ENCODE measurements at regions not wholly inside any gene's neighbourhood (a gene's known extent, or its start where the extent isn't known, plus 50 kb on each side); places are given as distances from the start of the nearest gene placed in this dataset.

DNA sequence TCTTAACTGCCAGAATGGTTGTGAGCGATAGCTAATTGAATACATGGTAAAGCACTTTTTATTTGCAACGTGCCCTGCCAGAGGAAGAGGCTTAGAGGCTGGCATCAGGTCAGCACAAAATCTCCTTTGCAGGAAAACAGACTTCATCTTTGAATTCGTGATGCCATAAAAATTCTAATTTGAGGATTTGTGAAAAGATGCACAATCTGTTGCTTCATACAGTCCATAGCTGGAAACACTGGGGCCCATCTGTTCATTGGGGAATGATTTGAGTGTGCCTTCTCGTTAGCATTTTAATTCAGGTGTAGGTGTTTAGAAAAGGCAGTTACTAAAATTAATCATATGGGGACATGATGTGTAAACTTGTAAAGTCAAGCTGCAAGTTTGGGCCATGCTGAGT lies 876.0 kb downstream of the SLC4A3 start:
- H3K27ac ChIP-seq = no peak overlapping the region
- TF ChIP-seq CTCF (IDR thresholded peaks at IDR 0.05) = no peak

GRCh38 chr2:220504938-220505503 lies 877.6 kb downstream of the SLC4A3 start:
- intact Hi-C loops (cut with DNase I) = no loop called here
- H3K9me3 ChIP-seq = peaks cover 0 to 9% (median 0%) of the 10 kb centered on the region in 11 donors
- 33 to 38% methylated on average over 2 of the region's 2 CpGs for WGBS, 2 donors
- DNase-seq (no peak), ATAC-seq (no peak)
- no peak overlapping the region for H3K4me3 ChIP-seq
- H3K36me3 ChIP-seq = no peaks in the 10 kb centered on the region
- TF ChIP-seq CTCF (IDR thresholded peaks at IDR 0.05) = no peak
- peaks cover 0 to 5% (median 0%) of the 10 kb centered on the region in 9 donors for H3K4me1 ChIP-seq
- H3K27me3 ChIP-seq = no peaks in the 10 kb centered on the region
- no peak overlapping the region for H3K27ac ChIP-seq

More for the DNA sequence above, 876.0 kb downstream of the SLC4A3 start:
- WGBS, 2 donors = 86% methylated on average over 4 of the region's 4 CpGs
- ATAC-seq (no peak), DNase-seq (no peak)
- no peaks in the 10 kb centered on the region for H3K27me3 ChIP-seq
- H3K36me3 ChIP-seq = no peaks in the 10 kb centered on the region
- intact Hi-C loops (cut with DNase I) = no loop called here
- peaks cover 0 to 9% (median 0%) of the 10 kb centered on the region in 11 donors for H3K9me3 ChIP-seq
- no peak overlapping the region for H3K4me3 ChIP-seq
- H3K4me1 ChIP-seq = peaks cover 0 to 7% (median 0%) of the 10 kb centered on the region in 9 donors

GRCh38 chr2:220506466-220506865 lies 879.0 kb downstream of the SLC4A3 start:
- H3K36me3 ChIP-seq = no peaks in the 10 kb centered on the region
- intact Hi-C loops (cut with DNase I) = no loop called here
- no peak overlapping the region for H3K27ac ChIP-seq
- no peak for DNase-seq
- H3K4me3 ChIP-seq = no peak overlapping the region
- peaks cover 0 to 5% (median 0%) of the 10 kb centered on the region in 9 donors for H3K4me1 ChIP-seq
- no peaks in the 10 kb centered on the region for H3K27me3 ChIP-seq
- no peak for TF ChIP-seq CTCF (IDR thresholded peaks at IDR 0.05)
- WGBS, 2 donors = 80 to 81% methylated on average over 3 of the region's 3 CpGs
- peaks cover 0 to 4% (median 0%) of the 10 kb centered on the region in 11 donors for H3K9me3 ChIP-seq
- no peak for ATAC-seq

DNA sequence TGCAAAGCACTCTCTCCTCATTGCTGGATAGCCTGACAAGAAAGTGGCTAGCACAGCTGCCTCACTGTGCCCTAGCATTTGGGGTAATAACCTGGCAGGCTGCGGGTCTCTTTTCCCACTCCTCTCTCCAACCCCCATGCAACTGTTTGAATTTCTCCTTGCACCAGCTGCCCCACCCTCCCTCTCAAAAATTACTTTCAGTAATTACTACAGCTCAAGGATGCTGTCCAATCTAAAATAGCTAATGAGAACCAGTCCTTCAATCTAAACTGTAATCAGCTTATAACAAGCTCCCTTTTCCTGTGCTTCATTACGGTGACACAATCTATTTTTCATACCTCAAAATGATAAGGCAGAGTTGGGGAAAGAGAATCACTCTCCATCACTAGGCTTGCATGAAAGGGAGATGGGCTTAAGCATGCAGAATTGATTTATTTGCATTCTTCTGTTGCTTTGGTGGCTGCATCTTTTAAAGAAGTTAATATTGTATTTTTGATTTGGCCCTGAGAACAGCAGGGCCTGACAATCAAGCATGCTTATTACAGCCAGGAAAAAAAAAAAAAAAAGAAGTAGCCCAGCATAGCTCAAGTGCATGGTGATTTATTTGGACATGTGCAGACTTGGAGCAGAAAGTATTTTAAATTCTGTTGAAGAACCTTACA lies 881.8 kb downstream of the SLC4A3 start:
- intact Hi-C loops (cut with DNase I) = no loop called here
- no peaks in the 10 kb centered on the region for H3K27me3 ChIP-seq
- WGBS, 2 donors = 56 to 64% methylated on average over 2 of the region's 2 CpGs
- ATAC-seq = no peak
- no peak overlapping the region for H3K4me3 ChIP-seq
- H3K36me3 ChIP-seq = no peaks in the 10 kb centered on the region
- peaks cover 0 to 5% (median 0%) of the 10 kb centered on the region in 9 donors for H3K4me1 ChIP-seq
- TF ChIP-seq CTCF (IDR thresholded peaks at IDR 0.05) = no peak
- DNase-seq = no peak
- H3K9me3 ChIP-seq = no peaks in the 10 kb centered on the region
- no peak overlapping the region for H3K27ac ChIP-seq

Measured in heart right ventricle (tissue), 16 donors.